GM12878 (cell line): ENCODE measurements at regions not wholly inside any gene's neighbourhood (a gene's known extent, or its start where the extent isn't known, plus 50 kb on each side); places are given as distances from the start of the nearest gene placed in this dataset.

Source experiments
- ATAC-seq: fragments of 200-7000 bp; cut with Tn5 transposase; 3 replicates; pipeline ENCODE4 v1.9.1; 2020; ENCODE audit warnings: mild to moderate bottlenecking, moderate library complexity
- BruUV-seq: library from RNA; stranded (reverse); fragments of 400-500 nt; replicated peaks from 2 replicates; lab custom pipeline; 2021; lab: Mats Ljungman, UMichigan
- CTCF ChIA-PET: fragments of 300-600 bp; sonication (Branson Sonifier 250); formaldehyde crosslinking; extraction: SDS; loops from one replicate; lab custom pipeline; 2021; ENCODE audit warnings: inconsistent platforms; lab: Yijun Ruan, JAX
- POLR2A ChIA-PET: fragments of 350-600 bp; formaldehyde crosslinking; extraction: SDS; loops from one replicate; lab custom pipeline; 2021; ENCODE audit warnings: inconsistent platforms; lab: Charles Lee
- RAD21 ChIA-PET: fragments of 300-600 bp; sonication (Branson Sonifier 250); formaldehyde crosslinking; loops from one replicate; lab custom pipeline; 2023; ENCODE audit warnings: antibody characterized with exemption; ENCODE audit not compliant: unreplicated experiment; lab: Charles Lee
- SMC1A ChIA-PET: fragments of 300-600 bp; sonication (Branson Sonifier 250); formaldehyde crosslinking; loops from one replicate; lab custom pipeline; 2023; ENCODE audit not compliant: unreplicated experiment, uncharacterized antibody; lab: Charles Lee
- DNase-seq: peaks from one replicate; pipeline ENCODE4 v3.0.0-alpha.2; 2011; ENCODE audit warnings: low read depth, low spot score
- FAIRE-seq: peaks from 3 replicates; lab custom pipeline; 2011; peaks lifted over from hg19 to GRCh38; lab: Jason Lieb, UNC
- H2AFZ ChIP-seq: 2 replicates; pipeline ENCODE4 v1.6.0; 2011; ENCODE audit warnings: low read depth, low read length, control low read depth; ENCODE audit not compliant: control insufficient read depth
- H3K27ac ChIP-seq: 2 replicates; pipeline ENCODE4 v1.5.1; 2011; ENCODE audit warnings: control low read depth; ENCODE audit not compliant: control insufficient read depth, insufficient read depth
- H3K27me3 ChIP-seq, 2 experiments: replicated peaks in 1 of 2; 2 replicates each; pipeline versions ENCODE4 v1.6.0 to v1.6.1; 2011; ENCODE audit warnings: low read length in 1 of 2; ENCODE audit not compliant: control insufficient read depth in 2 of 2, insufficient read depth in 2 of 2
- H3K36me3 ChIP-seq, 2 experiments: 2 replicates each; pipeline ENCODE4 v1.5.1; 2011; ENCODE audit warnings: low read length in 1 of 2; ENCODE audit not compliant: control insufficient read depth in 2 of 2, insufficient read depth in 2 of 2
- H3K4me1 ChIP-seq: 2 replicates; pipeline ENCODE4 v1.6.1; 2011; ENCODE audit warnings: mild to moderate bottlenecking, low read length, moderate library complexity, mixed read lengths; ENCODE audit not compliant: control insufficient read depth, insufficient read depth
- H3K4me2 ChIP-seq: 2 replicates; pipeline ENCODE4 v1.6.0; 2011; ENCODE audit warnings: control low read depth; ENCODE audit not compliant: control insufficient read depth, insufficient read depth
- H3K4me3 ChIP-seq: fragments of 200-600 bp; sonication (generic); 2 replicates; pipeline ENCODE4 v1.5.1; 2016
- H3K79me2 ChIP-seq: 2 replicates; pipeline ENCODE4 v1.6.0; 2011; ENCODE audit warnings: low read length; ENCODE audit not compliant: control insufficient read depth, insufficient read depth
- H3K9ac ChIP-seq: 2 replicates; pipeline ENCODE4 v1.8.0; 2011; ENCODE audit warnings: low read length, control low read depth, mixed read lengths; ENCODE audit not compliant: control insufficient read depth, insufficient read depth
- H3K9me3 ChIP-seq: replicated peaks from 3 replicates; pipeline ENCODE4 v1.5.1; 2011; ENCODE audit warnings: mild to moderate bottlenecking, low read length; ENCODE audit not compliant: control insufficient read depth, insufficient read depth
- H4K20me1 ChIP-seq: 2 replicates; pipeline ENCODE4 v1.6.0; 2011; ENCODE audit not compliant: control insufficient read depth, insufficient read depth
- CREB1 ChIP-seq: IDR thresholded peaks from 2 replicates; pipeline ENCODE4 v1.6.1; 2012; ENCODE audit warnings: low read depth, mild to moderate bottlenecking, inconsistent platforms
- CUX1 ChIP-seq: IDR thresholded peaks from 2 replicates; pipeline ENCODE4 v1.6.1; 2012; ENCODE audit warnings: improper control_type of control experiment, low read depth, low read length; ENCODE audit not compliant: insufficient replicate concordance
- E2F4 ChIP-seq: IDR thresholded peaks from 2 replicates; pipeline ENCODE4 v1.6.1; 2012; ENCODE audit warnings: low read depth, low read length, improper control_type of control experiment
- EZH2 ChIP-seq: IDR thresholded peaks from 2 replicates; pipeline ENCODE4 v1.6.1; 2012; ENCODE audit warnings: low read depth, mild to moderate bottlenecking, control low read depth, inconsistent platforms, low read length, borderline replicate concordance; ENCODE audit not compliant: control insufficient read depth
- HCFC1 ChIP-seq: fragments of 150-350 bp; IDR thresholded peaks from 2 replicates; pipeline ENCODE4 v1.6.1; 2014; ENCODE audit warnings: low read length
- HDAC6 ChIP-seq: fragments of 200-600 bp; sonication (generic); IDR thresholded peaks from one replicate; pipeline ENCODE4 v1.8.0; 2017; ENCODE audit warnings: antibody characterized with exemption; ENCODE audit not compliant: unreplicated experiment
- HDGF ChIP-seq: fragments of 450-650 bp; IDR thresholded peaks from 2 replicates; pipeline ENCODE4 v1.6.1; 2016; ENCODE audit warnings: antibody characterized with exemption
- IRF4 ChIP-seq: IDR thresholded peaks from 2 replicates; pipeline ENCODE4 v1.6.1; 2011; ENCODE audit warnings: low read depth, low read length
- IRF5 ChIP-seq: fragments of 450-650 bp; IDR thresholded peaks from 2 replicates; pipeline ENCODE4 v1.6.1; 2017; ENCODE audit warnings: borderline replicate concordance
- MLLT1 ChIP-seq: fragments of 450-650 bp; IDR thresholded peaks from 2 replicates; pipeline ENCODE4 v1.6.1; 2016; ENCODE audit warnings: mild to moderate bottlenecking
- MXI1 ChIP-seq: fragments of 150-350 bp; IDR thresholded peaks from 2 replicates; pipeline ENCODE4 v1.6.1; 2011; ENCODE audit warnings: low read depth, mild to moderate bottlenecking, inconsistent platforms, low read length, improper control_type of control experiment
- NFIC ChIP-seq: IDR thresholded peaks from 2 replicates; pipeline ENCODE4 v1.6.1; 2012; ENCODE audit warnings: low read depth, mild to moderate bottlenecking, inconsistent platforms, low read length, moderate library complexity
- NFYB ChIP-seq: IDR thresholded peaks from 2 replicates; pipeline ENCODE4 v1.6.1; 2011; ENCODE audit warnings: low read depth, mild to moderate bottlenecking, low read length, improper control_type of control experiment, moderate library complexity; ENCODE audit not compliant: insufficient read depth
- PAX8 ChIP-seq: fragments of 450-650 bp; IDR thresholded peaks from 2 replicates; pipeline ENCODE4 v1.6.1; 2017; ENCODE audit warnings: mild to moderate bottlenecking, moderate library complexity
- POLR2AphosphoS2 ChIP-seq: IDR thresholded peaks from 2 replicates; pipeline ENCODE4 v1.6.1; 2011; ENCODE audit warnings: low read depth, mild to moderate bottlenecking, low read length, improper control_type of control experiment, moderate library complexity
- SP1 ChIP-seq: IDR thresholded peaks from one replicate; pipeline ENCODE4 v1.6.1; 2011; ENCODE audit warnings: low read depth, low read length
- WRNIP1 ChIP-seq: IDR thresholded peaks from 2 replicates; pipeline ENCODE4 v1.6.1; 2011; ENCODE audit warnings: low read depth, low read length, improper control_type of control experiment, borderline replicate concordance
- in situ Hi-C: fragments of 300-500 bp; cut with MboI; formaldehyde crosslinking; loops from 9 replicates; pipeline ENCODE4 v1.14.3; 2018; ENCODE audit warnings: mixed read lengths
- intact Hi-C: fragments of 100-400 bp; cut with micrococcal nuclease; formaldehyde crosslinking; loops from one replicate; pipeline ENCODE4 v1.14.2; 2022; ENCODE audit not compliant: unreplicated experiment

GRCh38 chr4:11735651-11736050 lies 307.0 kb upstream of the HS3ST1 start:
- H3K27ac ChIP-seq: no peak overlapping the region
- no peak for TF ChIP-seq E2F4
- no peak for TF ChIP-seq SP1
- no peak for TF ChIP-seq IRF4
- no peak for TF ChIP-seq EZH2
- TF ChIP-seq CUX1: no peak
- no peak for TF ChIP-seq CREB1
- no peak for TF ChIP-seq MLLT1
- TF ChIP-seq WRNIP1: no peak
- TF ChIP-seq NFIC: no peak
- no peak for TF ChIP-seq POLR2AphosphoS2
- TF ChIP-seq IRF5: no peak
- TF ChIP-seq HDGF: no peak
- TF ChIP-seq HCFC1: no peak
- TF ChIP-seq MXI1: no peak
- no peak for TF ChIP-seq HDAC6
- TF ChIP-seq PAX8: no peak
- no peak for TF ChIP-seq NFYB
- no peaks in the 10 kb centered on the region for H3K79me2 ChIP-seq
- no peaks in the 10 kb centered on the region for H3K27me3 ChIP-seq
- no peaks in the 10 kb centered on the region for H3K4me1 ChIP-seq
- no peak for ATAC-seq
- ChIA-PET RAD21 (no interaction called here), SMC1A (no interaction called here), POLR2A (no interaction called here), CTCF (no interaction called here)
- H3K9ac ChIP-seq: no peak overlapping the region
- H3K4me3 ChIP-seq: no peak overlapping the region
- FAIRE-seq: no peak
- H2AFZ ChIP-seq: no peak overlapping the region
- no peaks in the 10 kb centered on the region for H3K36me3 ChIP-seq
- no TSS peak for BruUV-seq
- no peak overlapping the region for H3K4me2 ChIP-seq
- intact Hi-C loops (no loop called here), in situ Hi-C loops (no loop called here)
- DNase-seq: no peak
- H3K9me3 ChIP-seq: no peaks in the 10 kb centered on the region
- H4K20me1 ChIP-seq: no peaks in the 10 kb centered on the region
